Colonic mucosa (tissue), 4 donors: ENCODE measurements at regions not wholly inside any gene's neighbourhood (a gene's known extent, or its start where the extent isn't known, plus 50 kb on each side); places are given as distances from the start of the nearest gene placed in this dataset.

ENCODE experiments used
- DNase-seq: peaks from one replicate; pipeline ENCODE4 v3.0.0-alpha.2; 2020
- H3K27ac ChIP-seq: fragments of 200-600 bp; one replicate; pipeline ENCODE4 v1.8.0; 2021
- H3K27me3 ChIP-seq: fragments of 200-600 bp; one replicate; pipeline ENCODE4 v1.8.0; 2021
- H3K36me3 ChIP-seq: fragments of 200-600 bp; one replicate; pipeline ENCODE4 v1.8.0; 2021
- H3K4me1 ChIP-seq: fragments of 200-600 bp; one replicate; pipeline ENCODE4 v1.8.0; 2021; ENCODE audit warnings: mild to moderate bottlenecking
- H3K4me3 ChIP-seq: fragments of 200-600 bp; one replicate; pipeline ENCODE4 v1.8.0; 2021
- H3K9ac ChIP-seq, 2 donors: one replicate each; pipeline ENCODE4 v1.7.0; 2013; ENCODE audit warnings: control low read depth in 2 of 2, low read depth in 2 of 2, low read length in 2 of 2
- H3K9me3 ChIP-seq: fragments of 200-600 bp; one replicate; pipeline ENCODE4 v1.8.0; 2021
- CTCF ChIP-seq: fragments of 200-600 bp; IDR thresholded peaks from one replicate; pipeline ENCODE4 v1.8.0; 2022; ENCODE audit warnings: antibody characterized with exemption, mild to moderate bottlenecking
- intact Hi-C: fragments of 100-400 bp; cut with DNase I; formaldehyde crosslinking; loops from one replicate; pipeline ENCODE4 v1.14.1; 2022
- donor health status: healthy.
- donor health status: DM: no; HTN: no; CAD: no.
- donor health status: DM: no; HTN: no; CAD: no.

- no peaks in the 10 kb centered on the region for H3K9me3 ChIP-seq
- H3K9ac ChIP-seq, result no peak overlapping the region
- H3K4me1 ChIP-seq, result no peaks in the 10 kb centered on the region
- intact Hi-C loops, result no loop called here
- TF ChIP-seq CTCF, result no peak
- no peak overlapping the region for H3K4me3 ChIP-seq
- no peak overlapping the region for H3K27ac ChIP-seq
- no peaks in the 10 kb centered on the region for H3K36me3 ChIP-seq
- no peaks in the 10 kb centered on the region for H3K27me3 ChIP-seq
- DNase-seq, result no peak
Measured at GRCh38 chr4:159410076-159410777, 307.3 kb downstream of the RAPGEF2 start.

- no peak overlapping the region for H3K9ac ChIP-seq
- intact Hi-C loops, result no loop called here
- no peaks in the 10 kb centered on the region for H3K27me3 ChIP-seq
- no peak for TF ChIP-seq CTCF
- no peak overlapping the region for H3K27ac ChIP-seq
- no peaks in the 10 kb centered on the region for H3K4me1 ChIP-seq
- H3K9me3 ChIP-seq, result no peaks in the 10 kb centered on the region
- no peak for DNase-seq
- H3K4me3 ChIP-seq, result no peak overlapping the region
- H3K36me3 ChIP-seq, result no peaks in the 10 kb centered on the region
Measured at GRCh38 chr4:159410891-159411290, 308.0 kb downstream of the RAPGEF2 start.

- TF ChIP-seq CTCF, result no peak
- H3K36me3 ChIP-seq, result no peaks in the 10 kb centered on the region
- no peak for DNase-seq
- intact Hi-C loops, result no loop called here
- no peaks in the 10 kb centered on the region for H3K9me3 ChIP-seq
- no peak overlapping the region for H3K9ac ChIP-seq
- H3K27me3 ChIP-seq, result no peaks in the 10 kb centered on the region
- no peak overlapping the region for H3K27ac ChIP-seq
- H3K4me3 ChIP-seq, result no peak overlapping the region
- no peaks in the 10 kb centered on the region for H3K4me1 ChIP-seq
Measured at GRCh38 chr4:159413306-159413943, 310.5 kb downstream of the RAPGEF2 start.

- H3K27me3 ChIP-seq, result no peaks in the 10 kb centered on the region
- H3K9me3 ChIP-seq, result no peaks in the 10 kb centered on the region
- no peaks in the 10 kb centered on the region for H3K4me1 ChIP-seq
- H3K4me3 ChIP-seq, result no peak overlapping the region
- no peak for DNase-seq
- H3K9ac ChIP-seq, result no peak overlapping the region
- H3K27ac ChIP-seq, result no peak overlapping the region
- TF ChIP-seq CTCF, result no peak
- no peaks in the 10 kb centered on the region for H3K36me3 ChIP-seq
- intact Hi-C loops, result no loop called here
Measured at GRCh38 chr4:159414305-159414704, 311.4 kb downstream of the RAPGEF2 start.

GRCh38 chr4:159416073-159416472, 313.2 kb downstream of the RAPGEF2 start:
- no peak for TF ChIP-seq CTCF
- Histone ChIP-seq H3K36me3 (no peaks in the 10 kb centered on the region), H3K27ac (no peak overlapping the region), H3K27me3 (no peaks in the 10 kb centered on the region), H3K4me3 (no peak overlapping the region), H3K9ac (no peak overlapping the region), H3K9me3 (no peaks in the 10 kb centered on the region), H3K4me1 (no peaks in the 10 kb centered on the region)
- intact Hi-C loops, result no loop called here
- DNase-seq, result no peak
